Endodermal cell (in vitro differentiated cells): ENCODE measurements at regions not wholly inside any gene's neighbourhood (a gene's known extent, or its start where the extent isn't known, plus 50 kb on each side); places are given as distances from the start of the nearest gene placed in this dataset.
"Not testable (repeated sequence)": the region's sequence is repeated elsewhere in the genome, so short reads cannot be mapped to it uniquely, and the experiment has no call there.

Source experiments
- DNase-seq: peaks from one replicate; pipeline ENCODE4 v3.0.0-alpha.2; 2017
- H3K27ac ChIP-seq: 2 replicates; pipeline ENCODE4 v1.5.1; 2013; ENCODE audit warnings: mild to moderate bottlenecking, low read depth, low read length, moderate library complexity
- H3K27me3 ChIP-seq: 2 replicates; pipeline ENCODE4 v1.6.1; 2013; ENCODE audit warnings: mild to moderate bottlenecking, low read length, moderate library complexity; ENCODE audit not compliant: insufficient read depth, control insufficient read depth, poor library complexity, severe bottlenecking
- H3K36me3 ChIP-seq: 2 replicates; pipeline ENCODE4 v1.7.0; 2013; ENCODE audit warnings: mild to moderate bottlenecking, low read length, moderate library complexity; ENCODE audit not compliant: control insufficient read depth, insufficient read depth
- H3K4me1 ChIP-seq: one replicate; pipeline ENCODE4 v1.7.0; 2013; ENCODE audit warnings: low read length; ENCODE audit not compliant: control insufficient read depth, insufficient read depth
- H3K4me3 ChIP-seq: 2 replicates; pipeline ENCODE4 v1.5.1; 2013; ENCODE audit warnings: mild to moderate bottlenecking, low read length, moderate library complexity
- H3K9ac ChIP-seq: 2 replicates; pipeline ENCODE4 v1.6.1; 2013; ENCODE audit warnings: mild to moderate bottlenecking, low read length, moderate library complexity; ENCODE audit not compliant: poor library complexity, severe bottlenecking; ENCODE audit errors: extremely low read depth
- H3K9me3 ChIP-seq: 2 replicates; pipeline ENCODE4 v1.6.1; 2013; ENCODE audit warnings: mild to moderate bottlenecking, low read length, moderate library complexity; ENCODE audit not compliant: control insufficient read depth
- H3K27ac Mint-ChIP-seq: 2 replicates; pipeline ENCODE4 v1.8.0; 2020; ENCODE audit warnings: mixed read lengths
- H3K27me3 Mint-ChIP-seq: 2 replicates; pipeline ENCODE4 v1.8.0; 2021; ENCODE audit warnings: mild to moderate bottlenecking, mixed read lengths; ENCODE audit not compliant: insufficient read depth
- H3K36me3 Mint-ChIP-seq: 2 replicates; pipeline ENCODE4 v1.8.0; 2020; ENCODE audit warnings: low read depth, mixed read lengths
- H3K4me1 Mint-ChIP-seq: 2 replicates; pipeline ENCODE4 v1.8.0; 2020; ENCODE audit warnings: mixed read lengths
- H3K4me3 Mint-ChIP-seq: 2 replicates; pipeline ENCODE4 v1.8.0; 2020; ENCODE audit warnings: mild to moderate bottlenecking, moderate library complexity, mixed read lengths
- H3K9me3 Mint-ChIP-seq: 2 replicates; pipeline ENCODE4 v1.8.0; 2020; ENCODE audit warnings: mild to moderate bottlenecking, mixed read lengths
- WGBS, 2 experiments: methylation state at CpG; one replicate each; pipeline versions ENCODE4 v1.1.5 to v1.1.7; 2013; ENCODE audit warnings: missing lambda C conversion rate in 2 of 2, mixed read lengths in 1 of 2; ENCODE audit not compliant: insufficient coverage in 1 of 2, insufficient read length in 1 of 2; 5-methylcytosine and 5-hydroxymethylcytosine counted together
- TF ChIP-seq, protein P1 (sequence below): fragments of 200-600 bp; sonication (generic); conservative IDR thresholded peaks from 2 replicates; pipeline ENCODE4 v1.5.0; 2021; ENCODE audit warnings: antibody characterized with exemption, mild to moderate bottlenecking

- no peak for DNase-seq
- no peaks in the 10 kb centered on the region for H3K27me3 Mint-ChIP-seq
- WGBS, 2 experiments: 94 to 98% methylated on average over 8 to 20 of the region's 20 CpGs
Observed at GRCh38 chr16:29311461-29312344, 94.8 kb downstream of the NPIPB11 start.

DNA sequence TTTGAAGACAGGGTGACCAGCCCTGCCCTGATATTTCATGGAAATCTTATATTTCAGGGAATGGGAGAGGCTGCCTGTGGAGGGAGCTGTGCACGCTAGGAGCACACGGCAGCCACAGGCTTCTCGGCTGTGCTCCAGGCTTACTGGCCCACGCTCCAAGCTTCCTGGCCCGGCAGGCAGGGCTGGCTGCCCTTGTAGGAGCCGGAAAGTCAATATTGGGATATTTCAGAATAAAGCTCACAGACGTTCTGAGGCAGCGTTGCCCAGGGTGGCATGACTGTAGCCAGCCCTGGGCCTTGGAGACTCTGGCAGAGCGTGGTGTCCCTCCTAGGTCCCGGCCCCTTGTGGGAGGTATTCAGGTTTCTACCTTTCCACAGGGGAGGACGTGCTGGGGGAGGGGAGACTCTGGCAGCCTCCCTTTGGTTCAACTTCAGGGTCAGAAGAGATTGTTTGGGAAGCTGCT, 95.6 kb downstream of the NPIPB11 start:
- H3K27ac Mint-ChIP-seq: no peak overlapping the region
- TF ChIP-seq, protein P1, sequence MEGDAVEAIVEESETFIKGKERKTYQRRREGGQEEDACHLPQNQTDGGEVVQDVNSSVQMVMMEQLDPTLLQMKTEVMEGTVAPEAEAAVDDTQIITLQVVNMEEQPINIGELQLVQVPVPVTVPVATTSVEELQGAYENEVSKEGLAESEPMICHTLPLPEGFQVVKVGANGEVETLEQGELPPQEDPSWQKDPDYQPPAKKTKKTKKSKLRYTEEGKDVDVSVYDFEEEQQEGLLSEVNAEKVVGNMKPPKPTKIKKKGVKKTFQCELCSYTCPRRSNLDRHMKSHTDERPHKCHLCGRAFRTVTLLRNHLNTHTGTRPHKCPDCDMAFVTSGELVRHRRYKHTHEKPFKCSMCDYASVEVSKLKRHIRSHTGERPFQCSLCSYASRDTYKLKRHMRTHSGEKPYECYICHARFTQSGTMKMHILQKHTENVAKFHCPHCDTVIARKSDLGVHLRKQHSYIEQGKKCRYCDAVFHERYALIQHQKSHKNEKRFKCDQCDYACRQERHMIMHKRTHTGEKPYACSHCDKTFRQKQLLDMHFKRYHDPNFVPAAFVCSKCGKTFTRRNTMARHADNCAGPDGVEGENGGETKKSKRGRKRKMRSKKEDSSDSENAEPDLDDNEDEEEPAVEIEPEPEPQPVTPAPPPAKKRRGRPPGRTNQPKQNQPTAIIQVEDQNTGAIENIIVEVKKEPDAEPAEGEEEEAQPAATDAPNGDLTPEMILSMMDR: peak; percentile 35
- H3K9ac ChIP-seq: no peak overlapping the region
- H3K4me1 ChIP-seq: no peaks in the 10 kb centered on the region
- no peaks in the 10 kb centered on the region for H3K27me3 ChIP-seq
- no peaks in the 10 kb centered on the region for H3K36me3 ChIP-seq
- no peak overlapping the region for H3K27ac ChIP-seq
- H3K9me3 Mint-ChIP-seq: no peaks in the 10 kb centered on the region
- no peak overlapping the region for H3K4me3 Mint-ChIP-seq
- peaks cover 3% of the 10 kb centered on the region for H3K4me1 Mint-ChIP-seq
- no peaks in the 10 kb centered on the region for H3K27me3 Mint-ChIP-seq
- no peaks in the 10 kb centered on the region for H3K9me3 ChIP-seq
- no peak for DNase-seq
- 89 to 90% methylated on average over 5 to 11 of the region's 11 CpGs for WGBS, 2 experiments
- H3K36me3 Mint-ChIP-seq: no peaks in the 10 kb centered on the region
- H3K4me3 ChIP-seq: no peak overlapping the region

More at GRCh38 chr16:29311461-29312344, 94.8 kb downstream of the NPIPB11 start:
- no peaks in the 10 kb centered on the region for H3K36me3 Mint-ChIP-seq
- H3K27ac Mint-ChIP-seq: no peak overlapping the region
- no peak overlapping the region for H3K4me3 ChIP-seq
- no peaks in the 10 kb centered on the region for H3K9me3 ChIP-seq
- H3K27me3 ChIP-seq: no peaks in the 10 kb centered on the region
- H3K36me3 ChIP-seq: no peaks in the 10 kb centered on the region
- peaks cover 3% of the 10 kb centered on the region for H3K4me1 Mint-ChIP-seq
- no peak overlapping the region for H3K27ac ChIP-seq
- no peaks in the 10 kb centered on the region for H3K4me1 ChIP-seq
- H3K9me3 Mint-ChIP-seq: no peaks in the 10 kb centered on the region
- H3K9ac ChIP-seq: no peak overlapping the region
- H3K4me3 Mint-ChIP-seq: no peak overlapping the region
- TF ChIP-seq, protein P1: no peak

GRCh38 chr16:29310243-29310642, 96.3 kb downstream of the NPIPB11 start:
- H3K36me3 ChIP-seq, H3K9ac ChIP-seq, DNase-seq, H3K27ac ChIP-seq, H3K27me3 ChIP-seq, H3K4me1 ChIP-seq, H3K9me3 ChIP-seq, H3K27me3 Mint-ChIP-seq, H3K27ac Mint-ChIP-seq, H3K9me3 Mint-ChIP-seq, H3K4me1 Mint-ChIP-seq, H3K36me3 Mint-ChIP-seq, H3K4me3 Mint-ChIP-seq, H3K4me3 ChIP-seq: not testable (repeated sequence)
- 95 to 97% methylated on average over 8 to 9 of the region's 9 CpGs for WGBS, 2 experiments

DNA sequence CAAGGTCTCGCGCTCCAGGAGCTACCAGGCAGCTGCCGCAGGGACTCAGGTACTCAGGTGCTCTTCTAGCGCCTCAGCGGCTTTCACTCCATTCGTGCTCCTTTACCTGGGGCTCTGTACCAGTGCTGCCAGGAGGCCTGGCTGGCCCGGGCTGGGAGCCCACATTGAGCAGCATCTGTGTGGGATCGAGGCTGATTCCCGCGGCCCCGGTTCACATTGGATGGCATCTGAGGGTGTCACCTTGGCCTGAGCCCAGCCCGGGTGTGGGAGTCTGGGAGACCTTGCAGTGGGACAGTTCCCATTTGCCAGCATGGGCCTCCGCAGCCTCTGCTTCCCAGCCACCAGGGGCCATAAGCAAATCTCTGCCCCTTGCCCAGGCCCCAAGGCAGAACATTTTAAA, 96.9 kb downstream of the NPIPB11 start:
- H3K4me1 Mint-ChIP-seq, H3K36me3 Mint-ChIP-seq, H3K9ac ChIP-seq, H3K9me3 ChIP-seq, H3K27ac Mint-ChIP-seq, H3K27me3 ChIP-seq, H3K27me3 Mint-ChIP-seq, H3K4me1 ChIP-seq, DNase-seq, H3K36me3 ChIP-seq, H3K4me3 ChIP-seq, H3K9me3 Mint-ChIP-seq, H3K4me3 Mint-ChIP-seq, H3K27ac ChIP-seq: not testable (repeated sequence)
- WGBS, 2 experiments: 92 to 99% methylated on average over 6 to 13 of the region's 13 CpGs
